Iris pigment epithelial cell (primary cell): ENCODE measurements at regions not wholly inside any gene's neighbourhood (a gene's known extent, or its start where the extent isn't known, plus 50 kb on each side); places are given as distances from the start of the nearest gene placed in this dataset.

ENCODE experiments used
- DNase-seq: peaks from one replicate; pipeline ENCODE4 v3.0.0-alpha.2; 2011; ENCODE audit warnings: low read depth

DNA sequence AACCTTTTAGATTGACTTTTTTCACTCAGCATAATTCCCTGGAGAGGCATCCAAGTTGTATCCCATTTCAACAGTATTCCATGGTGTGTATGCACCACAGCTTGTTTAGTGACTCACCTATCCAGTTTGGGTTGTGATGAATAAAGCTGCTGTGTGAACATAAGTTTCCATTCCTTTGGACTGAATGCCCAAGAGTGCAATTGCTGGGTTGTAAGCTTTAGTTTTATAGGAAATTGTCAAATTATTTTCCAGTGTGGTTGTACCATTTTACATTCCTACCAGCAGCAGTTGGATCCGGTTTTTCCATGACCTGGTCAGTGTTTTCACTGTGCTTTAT is 60.9 kb upstream of the TMED7 start:
- DNase-seq: peak; percentile 7

DNA sequence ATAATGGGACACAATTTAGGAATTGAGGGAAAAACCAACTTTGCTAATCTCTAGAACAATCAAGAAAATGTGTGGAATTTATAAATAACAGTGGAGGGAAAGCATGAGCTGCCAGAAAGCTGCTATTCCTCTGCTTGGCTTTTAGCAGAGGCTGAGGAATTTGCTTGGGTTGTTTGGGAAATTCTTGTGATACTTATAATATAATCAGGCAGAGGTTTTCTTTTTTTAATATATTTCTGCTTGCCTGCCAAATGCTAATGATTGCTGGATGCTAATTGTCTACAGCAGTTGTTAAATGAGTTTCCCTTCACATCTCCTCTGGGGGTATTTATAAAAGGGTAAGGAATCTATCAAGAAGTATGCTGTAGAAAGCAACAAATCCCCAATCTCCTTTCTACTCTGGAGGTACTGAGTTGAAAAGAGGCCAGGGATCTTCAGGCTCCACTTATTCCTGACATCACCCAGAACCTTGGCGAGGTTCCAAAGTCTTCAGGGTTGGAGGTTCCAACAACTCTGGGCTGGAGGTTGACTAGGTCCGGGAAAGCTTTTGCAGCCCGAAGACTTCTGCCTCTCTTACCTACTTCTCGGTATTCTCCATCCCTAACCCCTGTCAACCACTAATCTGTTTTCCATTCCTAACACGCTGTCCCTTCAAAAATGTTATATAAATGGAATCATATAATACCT is 60.4 kb upstream of the TMED7 start:
- DNase-seq: peak; percentile 2

DNA sequence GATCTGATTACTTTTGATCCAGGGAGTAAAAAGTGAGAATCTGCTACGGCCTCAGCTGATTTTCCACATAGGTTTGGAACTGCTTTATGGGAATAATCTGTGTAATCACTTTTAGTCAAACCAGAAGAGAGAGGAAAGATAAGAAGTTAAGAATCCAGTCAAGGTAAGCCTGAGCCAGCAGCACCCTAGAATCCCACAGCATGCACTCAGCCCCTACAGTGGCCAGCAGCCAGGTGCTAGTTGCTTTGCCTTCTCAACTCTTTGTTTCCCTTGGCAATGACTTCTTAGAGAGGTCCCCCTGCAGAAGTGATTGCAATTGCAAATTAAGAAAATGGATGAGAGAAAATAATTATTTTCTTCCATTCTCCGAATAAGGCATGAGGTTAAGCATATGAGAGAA is 59.7 kb upstream of the TMED7 start:
- no peak for DNase-seq

DNA sequence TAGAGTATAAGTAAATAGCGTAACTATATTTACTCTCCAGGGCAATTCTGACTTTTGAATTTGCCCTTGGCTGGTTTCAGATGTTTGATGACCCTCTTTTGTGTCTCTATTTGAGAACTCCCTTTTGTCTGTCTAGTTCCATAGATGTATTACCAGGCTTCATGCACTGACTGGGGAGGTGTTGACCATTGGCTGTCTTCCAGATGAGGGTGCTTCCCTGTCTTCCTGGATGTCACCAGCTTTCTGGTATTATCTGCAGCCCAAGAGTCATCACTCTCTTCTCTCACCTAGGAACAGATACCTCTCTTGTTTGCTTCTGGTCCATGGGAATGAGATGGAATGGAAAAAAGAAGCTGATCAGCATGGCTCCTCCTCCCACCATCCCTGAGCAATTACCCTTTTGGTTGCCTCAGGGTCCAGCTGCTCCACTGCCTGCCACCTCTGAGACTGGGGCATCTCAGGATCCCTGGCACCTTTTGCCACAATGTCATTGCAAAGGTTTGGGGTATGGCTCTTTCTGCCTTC is 58.7 kb upstream of the TMED7 start:
- DNase-seq: no peak

DNA sequence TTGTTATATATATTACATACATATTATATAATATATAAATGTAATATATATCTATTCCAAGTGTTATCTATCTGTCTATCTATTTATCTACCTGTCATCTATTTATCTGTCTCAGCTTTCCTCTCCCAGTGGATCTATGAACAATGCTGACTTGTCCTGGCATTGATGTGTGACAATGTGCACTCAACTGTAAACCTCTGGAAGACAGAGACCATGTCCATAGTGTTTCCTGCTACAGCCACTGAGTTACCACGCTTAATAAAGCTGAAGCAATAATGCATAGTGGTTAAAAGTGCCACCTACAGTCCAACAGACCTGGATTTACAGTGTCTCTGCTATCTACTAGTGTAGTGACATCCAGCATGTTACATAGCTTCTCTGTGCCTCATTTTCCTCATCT is 57.2 kb upstream of the TMED7 start:
- no peak for DNase-seq
